NCI-H524 (cell line): ENCODE measurements at regions not wholly inside any gene's neighbourhood (a gene's known extent, or its start where the extent isn't known, plus 50 kb on each side); places are given as distances from the start of the nearest gene placed in this dataset.
"Not testable (repeated sequence)": the region's sequence is repeated elsewhere in the genome, so short reads cannot be mapped to it uniquely, and the experiment has no call there.

Experiments
- DNase-seq, 2 experiments: peaks; one replicate each; lab custom pipeline; 2025; lab: John Stamatoyannopoulos, UW

GRCh38 chr4:130772966-130773365, 1677.0 kb downstream of the C4orf33 start:
- DNase-seq: not testable (repeated sequence)

- peak in 1 of 2 experiments; percentile 20 for DNase-seq
These were observed 1712.5 kb downstream of the C4orf33 start for GRCh38 chr4:130808492-130808891.

- no peak for DNase-seq
These were observed 1716.3 kb downstream of the C4orf33 start for GRCh38 chr4:130812117-130812765.

- no peak for DNase-seq
These were observed 1718.9 kb downstream of the C4orf33 start for GRCh38 chr4:130814896-130815295.

- DNase-seq: no peak
These were observed 1724.5 kb downstream of the C4orf33 start for GRCh38 chr4:130820448-130820847.

GRCh38 chr4:130825284-130825683, 1729.3 kb downstream of the C4orf33 start:
- no peak for DNase-seq

GRCh38 chr4:130850019-130850524, 1754.1 kb downstream of the C4orf33 start:
- no peak for DNase-seq

GRCh38 chr4:130851107-130851506, 1755.2 kb downstream of the C4orf33 start:
- DNase-seq: no peak

- no peak for DNase-seq
These were observed 1756.0 kb downstream of the C4orf33 start for GRCh38 chr4:130851932-130852331.

- no peak for DNase-seq
These were observed 1759.6 kb downstream of the C4orf33 start for GRCh38 chr4:130855533-130855932.

- DNase-seq: no peak
These were observed 1764.0 kb downstream of the C4orf33 start for GRCh38 chr4:130859991-130860390.

- DNase-seq: no peak
These were observed 1801.0 kb downstream of the C4orf33 start for GRCh38 chr4:130896920-130897319.

- no peak for DNase-seq
These were observed 1805.4 kb downstream of the C4orf33 start for GRCh38 chr4:130901321-130901720.

GRCh38 chr4:130922955-130923354, 1827.0 kb downstream of the C4orf33 start:
- DNase-seq: peak in 1 of 2 experiments; percentile 50

GRCh38 chr4:130955520-130955919, 1859.6 kb downstream of the C4orf33 start:
- peak in 1 of 2 experiments; percentile 44 for DNase-seq

GRCh38 chr4:130985371-130985770, 1889.4 kb downstream of the C4orf33 start:
- no peak for DNase-seq

GRCh38 chr4:130995988-130996387, 1900.0 kb downstream of the C4orf33 start:
- DNase-seq: no peak

GRCh38 chr4:131001371-131001770, 1905.4 kb downstream of the C4orf33 start:
- no peak for DNase-seq

- no peak for DNase-seq
These were observed 1906.2 kb downstream of the C4orf33 start for GRCh38 chr4:131002132-131002531.

- no peak for DNase-seq
These were observed 1910.4 kb downstream of the C4orf33 start for GRCh38 chr4:131006388-131006787.

- not testable (repeated sequence) for DNase-seq
These were observed 1916.0 kb downstream of the C4orf33 start for GRCh38 chr4:131011961-131012360.

GRCh38 chr4:131013226-131013625, 1917.3 kb downstream of the C4orf33 start:
- DNase-seq: no peak

- no peak for DNase-seq
These were observed 1930.8 kb downstream of the C4orf33 start for GRCh38 chr4:131026771-131027170.

- no peak for DNase-seq
These were observed 1948.4 kb downstream of the C4orf33 start for GRCh38 chr4:131044368-131044767.
